MM.1S (cell line): ENCODE measurements at regions not wholly inside any gene's neighbourhood (a gene's known extent, or its start where the extent isn't known, plus 50 kb on each side); places are given as distances from the start of the nearest gene placed in this dataset.

Source experiments
- DNase-seq: peaks from one replicate; pipeline ENCODE4 v3.0.0-alpha.2; 2015
- H2AFZ ChIP-seq: fragments of 300-600 bp; sonication (generic); 2 replicates; pipeline ENCODE4 v1.6.0; 2016; ENCODE audit warnings: antibody characterized with exemption, low read length
- H3F3A ChIP-seq: fragments of 300-600 bp; sonication (generic); 2 replicates; pipeline ENCODE4 v1.6.1; 2016; ENCODE audit warnings: mild to moderate bottlenecking, antibody characterized with exemption, low read length, moderate library complexity, mixed read lengths; ENCODE audit not compliant: insufficient read depth
- H3K27ac ChIP-seq: fragments of 300-600 bp; sonication (generic); 2 replicates; pipeline ENCODE4 v1.5.1; 2016; ENCODE audit warnings: mild to moderate bottlenecking, low read length
- H3K27me3 ChIP-seq: fragments of 300-600 bp; sonication (generic); replicated peaks from 2 replicates; pipeline ENCODE4 v1.6.0; 2016; ENCODE audit warnings: low read length; ENCODE audit not compliant: insufficient read depth
- H3K36me3 ChIP-seq: fragments of 300-600 bp; sonication (generic); replicated peaks from 2 replicates; pipeline ENCODE4 v1.6.1; 2016; ENCODE audit warnings: mild to moderate bottlenecking, low read length, mixed read lengths; ENCODE audit not compliant: insufficient read depth
- H3K4me1 ChIP-seq: fragments of 300-600 bp; sonication (generic); 2 replicates; pipeline ENCODE4 v1.6.1; 2016; ENCODE audit warnings: low read length, mixed read lengths
- H3K4me2 ChIP-seq: fragments of 300-600 bp; sonication (generic); 2 replicates; pipeline ENCODE4 v1.6.0; 2016; ENCODE audit warnings: low read depth, low read length
- H3K4me3 ChIP-seq: fragments of 300-600 bp; sonication (generic); 2 replicates; pipeline ENCODE4 v1.5.1; 2016; ENCODE audit warnings: low read length, mixed read lengths
- H3K79me2 ChIP-seq: fragments of 300-600 bp; sonication (generic); 2 replicates; pipeline ENCODE4 v1.6.1; 2016; ENCODE audit warnings: mixed run types, low read length, mixed read lengths
- H3K9ac ChIP-seq: fragments of 300-600 bp; sonication (generic); 2 replicates; pipeline ENCODE4 v1.6.1; 2016; ENCODE audit warnings: low read length, mixed read lengths
- H3K9me2 ChIP-seq: fragments of 300-600 bp; sonication (generic); replicated peaks from 2 replicates; pipeline ENCODE4 v1.6.1; 2016; ENCODE audit warnings: mild to moderate bottlenecking, low read length, mixed read lengths; ENCODE audit not compliant: insufficient read depth
- H3K9me3 ChIP-seq: fragments of 300-600 bp; sonication (generic); replicated peaks from 2 replicates; pipeline ENCODE4 v1.6.1; 2016; ENCODE audit warnings: mild to moderate bottlenecking, low read length, mixed read lengths; ENCODE audit not compliant: insufficient read depth
- H4K20me1 ChIP-seq: fragments of 300-600 bp; sonication (generic); 2 replicates; pipeline ENCODE4 v1.6.1; 2016; ENCODE audit warnings: mild to moderate bottlenecking, low read length, moderate library complexity, mixed read lengths; ENCODE audit not compliant: insufficient read depth
- CTCF ChIP-seq: fragments of 300-600 bp; sonication (generic); IDR thresholded peaks from 2 replicates; pipeline ENCODE4 v1.5.1; 2016; ENCODE audit warnings: antibody characterized with exemption, low read length, mixed read lengths
- EZH2 ChIP-seq: fragments of 300-600 bp; sonication (generic); optimal IDR thresholded peaks from 2 replicates; pipeline ENCODE3; 2017; ENCODE audit warnings: low read depth, mild to moderate bottlenecking, antibody characterized with exemption, low read length, mixed read lengths
- EZH2phosphoT487 ChIP-seq: fragments of 300-600 bp; sonication (generic); IDR thresholded peaks from 2 replicates; pipeline ENCODE4 v1.6.1; 2018; ENCODE audit warnings: antibody characterized with exemption, low read length

GRCh38 chr7:125046767-125047166 lies 117.1 kb upstream of the POT1 start:
- Histone ChIP-seq H3K4me1 (no peaks in the 10 kb centered on the region), H3K4me3 (no peak overlapping the region), H3K4me2 (no peak overlapping the region), H2AFZ (no peak overlapping the region), H3K9me3 (no peaks in the 10 kb centered on the region), H3K27ac (no peak overlapping the region), H4K20me1 (no peaks in the 10 kb centered on the region), H3K9me2 (no peaks in the 10 kb centered on the region), H3K79me2 (no peaks in the 10 kb centered on the region), H3K9ac (no peak overlapping the region), H3K36me3 (no peaks in the 10 kb centered on the region), H3K27me3 (no peaks in the 10 kb centered on the region), H3F3A (no peaks in the 10 kb centered on the region)
- TF ChIP-seq EZH2 (no peak), CTCF (no peak), EZH2phosphoT487 (no peak)
- DNase-seq, result no peak

GRCh38 chr7:125033506-125033905 lies 103.9 kb upstream of the POT1 start:
- no peaks in the 10 kb centered on the region for H3K9me3 ChIP-seq
- H3K9ac ChIP-seq, result no peak overlapping the region
- H3K4me1 ChIP-seq, result no peaks in the 10 kb centered on the region
- H4K20me1 ChIP-seq, result no peaks in the 10 kb centered on the region
- H3K36me3 ChIP-seq, result no peaks in the 10 kb centered on the region
- no peaks in the 10 kb centered on the region for H3K9me2 ChIP-seq
- DNase-seq, result no peak
- no peak overlapping the region for H3K27ac ChIP-seq
- no peaks in the 10 kb centered on the region for H3K27me3 ChIP-seq
- H3F3A ChIP-seq, result no peaks in the 10 kb centered on the region
- no peak overlapping the region for H2AFZ ChIP-seq
- no peak overlapping the region for H3K4me3 ChIP-seq
- no peak overlapping the region for H3K4me2 ChIP-seq
- TF ChIP-seq CTCF (no peak), EZH2phosphoT487 (no peak), EZH2 (no peak)
- H3K79me2 ChIP-seq, result no peaks in the 10 kb centered on the region

- no peak overlapping the region for H3K4me3 ChIP-seq
- no peaks in the 10 kb centered on the region for H3K4me1 ChIP-seq
- no peaks in the 10 kb centered on the region for H3K9me2 ChIP-seq
- H3K79me2 ChIP-seq, result no peaks in the 10 kb centered on the region
- H3K9ac ChIP-seq, result no peak overlapping the region
- H3K4me2 ChIP-seq, result no peak overlapping the region
- TF ChIP-seq CTCF (no peak), EZH2phosphoT487 (no peak), EZH2 (no peak)
- H3K27me3 ChIP-seq, result no peaks in the 10 kb centered on the region
- no peaks in the 10 kb centered on the region for H4K20me1 ChIP-seq
- DNase-seq, result no peak
- H3F3A ChIP-seq, result no peaks in the 10 kb centered on the region
- no peak overlapping the region for H3K27ac ChIP-seq
- no peaks in the 10 kb centered on the region for H3K36me3 ChIP-seq
- H2AFZ ChIP-seq, result no peak overlapping the region
- no peaks in the 10 kb centered on the region for H3K9me3 ChIP-seq
Measured at GRCh38 chr7:125032943-125033342, 103.3 kb upstream of the POT1 start.
